Stimulated activated CD4-positive, alpha-beta T cell treated with anti-CD3 and anti-CD28 coated beads, Interleukin-15, amount 100 ng/mL, for 24 hours (primary cell): ENCODE measurements at regions not wholly inside any gene's neighbourhood (a gene's known extent, or its start where the extent isn't known, plus 50 kb on each side); places are given as distances from the start of the nearest gene placed in this dataset.

Experiments
- DNase-seq: peaks from one replicate; pipeline ENCODE4 v3.0.0-alpha.2; 2020

DNA sequence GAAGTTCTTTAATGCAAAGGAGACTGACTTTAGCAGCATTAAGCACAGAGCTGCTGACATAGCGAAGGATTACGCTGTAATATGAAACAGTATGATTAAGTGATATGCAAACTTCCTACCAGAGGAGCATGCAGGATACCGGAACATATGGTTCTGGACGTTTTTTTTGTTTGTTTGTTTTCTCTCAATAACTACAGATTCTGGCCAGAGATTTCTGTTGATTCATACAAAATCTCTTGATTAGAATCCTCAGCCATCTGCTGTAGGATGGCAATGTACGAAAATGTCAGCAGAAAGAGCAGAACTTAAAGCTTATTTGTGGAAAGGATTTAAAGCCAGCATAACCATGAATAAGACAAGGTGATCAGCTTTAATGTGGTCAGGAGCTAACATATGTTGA lies 970.7 kb downstream of the KCNT2 start:
- DNase-seq = no peak

DNA sequence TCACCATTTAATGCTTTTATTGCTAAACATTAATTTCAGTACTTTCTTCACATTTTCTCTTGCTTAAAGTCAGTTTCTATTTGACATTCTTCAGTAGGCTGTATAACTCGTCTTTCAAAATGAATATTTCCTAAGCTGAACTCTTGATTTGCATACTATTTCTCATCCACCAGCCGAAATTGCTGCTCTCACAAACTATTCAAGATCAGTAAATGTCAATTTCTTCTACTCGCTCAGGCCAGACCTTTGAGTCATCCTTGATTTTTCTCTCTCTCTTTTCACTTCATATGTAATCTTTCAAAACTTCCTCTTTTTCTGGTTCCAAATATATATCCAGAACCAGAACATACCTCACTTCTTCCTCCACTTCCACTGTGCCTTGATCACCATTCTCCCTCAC lies 990.0 kb downstream of the KCNT2 start:
- no peak for DNase-seq

DNA sequence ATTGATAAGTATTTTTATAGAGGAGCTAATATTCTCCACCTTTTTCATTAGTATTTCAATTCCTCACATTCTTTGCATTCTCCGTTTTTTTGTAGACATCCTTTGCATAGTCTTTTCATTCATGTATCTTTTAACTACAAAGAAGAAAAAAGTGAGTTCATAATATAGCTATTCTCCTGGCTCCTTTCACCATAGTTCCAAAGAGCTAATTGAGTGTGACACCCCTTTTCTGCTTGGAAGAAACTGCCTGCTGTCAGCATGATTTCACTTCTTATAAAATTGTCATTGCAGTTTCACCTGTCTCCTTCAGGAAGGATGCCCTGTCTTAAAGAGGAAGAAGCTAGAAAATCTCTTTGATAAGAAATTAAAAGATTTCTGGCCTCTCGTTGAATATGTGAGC lies 991.1 kb downstream of the KCNT2 start:
- no peak for DNase-seq

DNA sequence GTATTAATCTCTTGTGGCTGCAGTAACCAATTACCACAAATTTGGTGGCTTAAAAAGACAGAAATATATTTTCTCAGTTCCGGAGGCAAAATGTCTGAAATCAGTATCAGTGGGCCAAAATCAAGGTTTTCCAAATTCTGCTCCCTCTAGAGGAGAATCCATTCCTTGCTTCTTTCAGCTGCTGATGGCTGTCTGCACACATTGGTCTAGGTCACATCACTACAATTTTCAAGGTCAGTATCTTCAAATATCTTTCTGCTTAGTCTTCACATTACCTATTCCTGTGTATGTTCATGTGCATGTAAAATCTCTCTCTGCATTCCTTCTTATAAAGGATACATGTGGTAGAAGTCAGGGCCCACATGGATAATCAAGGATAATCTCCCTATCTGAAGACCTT lies 999.4 kb downstream of the KCNT2 start:
- DNase-seq = no peak

DNA sequence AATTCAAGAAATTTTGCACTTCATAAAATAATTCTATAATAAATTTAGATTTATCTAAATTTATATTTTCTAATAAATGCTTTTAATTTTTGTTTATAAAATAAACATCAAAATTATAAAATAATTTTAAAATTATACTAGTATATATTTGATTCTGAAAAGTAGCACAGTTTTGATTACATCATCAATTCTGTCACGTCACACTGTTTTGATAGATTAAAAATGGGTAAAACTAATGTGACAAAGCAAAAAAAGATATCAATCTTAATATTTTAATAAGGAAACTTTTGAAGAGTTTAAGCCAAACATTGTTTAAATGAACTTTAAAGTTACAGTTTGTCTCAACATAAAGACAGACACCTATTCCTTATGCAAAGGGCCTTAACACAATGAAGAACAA lies 1001.8 kb downstream of the KCNT2 start:
- DNase-seq = no peak

DNA sequence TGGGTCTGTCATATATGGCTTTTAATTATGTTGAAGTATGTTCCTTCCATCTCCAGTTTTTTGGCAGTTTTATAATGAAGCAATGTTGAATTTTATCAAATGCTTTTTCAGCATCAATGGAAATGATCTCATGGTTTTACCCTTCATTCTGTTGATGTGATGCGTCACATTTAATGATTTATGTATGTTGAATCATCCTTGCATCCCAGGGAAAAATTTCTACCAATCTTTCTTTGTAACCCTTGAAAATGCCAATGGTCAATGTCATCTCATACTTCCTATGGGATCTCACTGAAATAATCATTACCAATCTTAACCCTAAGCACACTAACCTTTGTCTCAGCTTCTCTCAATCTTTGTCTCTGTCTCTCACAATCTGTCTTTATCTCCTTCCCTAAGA lies 1004.0 kb downstream of the KCNT2 start:
- no peak for DNase-seq

DNA sequence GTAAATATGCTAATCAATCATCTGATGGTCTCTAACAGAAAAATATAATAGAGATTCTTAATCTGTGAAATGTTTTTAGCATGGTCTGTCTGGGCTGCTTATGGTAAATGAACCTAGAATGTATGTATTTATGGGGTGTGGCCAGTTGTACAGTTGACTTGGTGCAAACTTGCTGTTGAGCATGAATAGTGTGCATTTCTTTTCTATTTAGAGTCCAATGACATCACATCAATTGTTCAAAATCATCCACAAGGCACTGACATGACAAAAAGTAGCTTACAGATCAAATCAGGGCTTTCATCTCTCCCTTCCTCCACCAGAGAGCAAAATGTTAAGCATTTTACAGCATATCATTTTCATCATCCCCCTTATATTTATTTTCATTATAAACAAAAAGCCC lies 1010.3 kb downstream of the KCNT2 start:
- DNase-seq = no peak

DNA sequence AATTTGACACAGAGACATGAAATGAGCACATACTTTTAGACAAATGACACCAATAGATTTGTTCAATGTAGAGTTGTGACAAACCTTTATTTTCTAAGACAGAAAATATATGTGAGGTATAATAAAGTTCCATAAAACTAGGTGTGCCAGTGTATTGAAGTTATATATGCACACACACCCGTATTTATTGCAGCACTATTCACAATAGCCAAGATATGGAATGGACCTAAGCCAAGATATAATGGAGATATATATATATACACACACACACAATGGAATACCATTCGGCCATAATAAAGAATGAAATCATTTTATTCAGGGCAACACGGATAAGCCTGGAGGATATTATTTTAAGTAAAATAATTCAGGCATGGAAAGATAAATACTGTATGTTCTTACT lies 1013.5 kb downstream of the KCNT2 start:
- no peak for DNase-seq

DNA sequence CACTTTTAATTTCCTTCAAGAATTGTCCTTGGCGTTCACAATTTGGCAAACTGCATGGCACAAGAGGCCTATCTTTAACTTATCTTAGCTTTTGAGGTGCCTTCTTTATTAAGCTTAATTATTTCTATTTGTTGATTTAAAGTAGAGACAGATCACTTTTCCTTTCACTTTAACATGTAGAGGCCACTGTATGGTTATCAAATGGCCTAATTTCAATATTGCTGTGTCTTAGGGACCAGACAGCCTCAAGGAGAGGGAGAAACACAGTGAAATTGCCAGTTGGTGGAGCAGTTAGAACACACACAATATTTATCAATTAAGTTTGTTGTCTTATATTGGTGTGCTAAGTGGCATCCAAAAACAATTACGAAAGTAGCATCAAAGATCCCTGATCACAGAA lies 1013.9 kb downstream of the KCNT2 start:
- no peak for DNase-seq

DNA sequence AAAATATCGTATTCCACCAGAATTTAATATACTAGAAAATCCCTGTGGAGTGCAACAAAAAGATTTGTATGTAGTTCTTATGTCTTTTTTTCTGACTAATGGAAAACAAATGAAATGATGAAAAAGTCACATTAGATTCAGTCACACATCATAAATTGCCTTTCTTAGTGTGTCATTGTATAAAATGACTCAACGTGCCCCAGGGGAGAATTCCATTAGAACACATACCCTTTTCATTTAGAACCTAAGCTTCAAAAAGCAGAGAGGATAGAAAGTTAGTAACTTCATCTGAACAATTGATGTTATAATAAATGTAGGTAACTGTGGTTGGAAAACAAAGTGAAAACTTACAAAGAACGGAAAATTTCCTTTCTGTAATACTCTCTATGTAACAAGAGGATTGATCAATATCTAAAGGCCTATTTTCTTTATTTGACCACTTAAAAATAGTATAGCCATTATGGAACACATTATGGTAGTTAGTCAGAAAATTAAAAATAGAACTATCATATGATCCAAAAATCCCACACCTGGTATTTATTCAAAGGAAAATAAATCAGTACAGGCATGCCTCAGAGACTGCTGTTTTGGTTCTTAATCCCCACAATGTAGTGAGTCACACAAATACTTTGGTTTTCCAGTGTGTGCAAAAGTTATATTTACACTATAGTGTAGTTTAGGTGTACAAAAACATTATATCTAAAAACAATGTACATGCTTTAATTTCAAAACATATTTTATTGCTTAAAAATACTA lies 1016.1 kb downstream of the KCNT2 start:
- no peak for DNase-seq

DNA sequence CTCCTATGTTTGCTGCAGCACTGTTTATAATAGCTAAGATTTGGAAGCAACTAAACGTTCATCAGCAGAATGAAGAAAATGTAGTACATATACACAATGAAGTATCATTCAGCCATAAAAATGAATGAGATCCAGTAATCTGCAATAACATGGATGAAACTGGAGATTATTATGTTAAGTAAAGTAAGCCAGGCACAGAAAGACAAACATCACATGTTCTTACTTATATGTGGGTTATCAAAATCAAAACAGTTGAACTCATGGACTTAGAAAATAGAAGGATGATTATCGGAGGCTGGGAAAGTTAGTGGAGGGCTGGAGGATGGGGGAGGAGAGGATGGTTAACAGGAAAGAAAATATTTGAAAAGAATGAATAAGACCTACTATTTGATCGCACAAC lies 1017.6 kb downstream of the KCNT2 start:
- DNase-seq = no peak

DNA sequence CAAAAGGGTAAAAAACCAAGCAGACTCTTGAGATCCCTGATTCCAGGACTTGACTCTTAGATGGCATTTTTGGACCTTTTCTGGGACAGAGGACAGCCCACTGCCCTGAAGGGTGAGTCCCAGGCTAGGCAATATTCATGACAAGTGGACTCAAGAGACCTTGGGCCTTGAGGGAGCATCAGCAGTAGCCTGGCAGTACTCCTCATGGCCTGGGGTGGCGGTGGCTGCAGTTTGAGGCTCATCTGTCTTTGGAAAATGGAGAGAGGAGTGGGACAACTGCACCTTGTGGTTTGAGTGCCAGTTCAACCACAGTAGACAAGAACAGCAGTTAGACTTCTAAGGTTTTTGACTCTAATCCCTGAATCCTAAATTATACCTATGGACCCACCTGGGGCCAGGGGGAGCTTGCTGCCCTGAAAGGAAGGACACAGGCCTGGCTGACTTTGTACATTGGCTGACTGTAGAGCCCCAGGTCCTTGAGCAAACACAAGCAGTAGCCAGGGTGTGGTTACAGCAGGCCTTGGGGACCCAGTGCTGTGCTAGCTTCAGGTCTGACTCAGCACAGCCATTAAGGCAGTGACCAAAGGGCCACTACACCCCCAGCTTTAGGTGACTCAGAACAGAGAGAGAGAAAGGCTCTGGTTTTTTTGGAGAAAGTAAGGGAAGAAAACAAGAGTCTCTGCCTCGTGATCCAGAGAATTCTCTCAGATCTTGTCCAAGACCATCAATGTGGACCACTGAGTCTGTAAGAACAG lies 1023.2 kb downstream of the KCNT2 start:
- DNase-seq = no peak

DNA sequence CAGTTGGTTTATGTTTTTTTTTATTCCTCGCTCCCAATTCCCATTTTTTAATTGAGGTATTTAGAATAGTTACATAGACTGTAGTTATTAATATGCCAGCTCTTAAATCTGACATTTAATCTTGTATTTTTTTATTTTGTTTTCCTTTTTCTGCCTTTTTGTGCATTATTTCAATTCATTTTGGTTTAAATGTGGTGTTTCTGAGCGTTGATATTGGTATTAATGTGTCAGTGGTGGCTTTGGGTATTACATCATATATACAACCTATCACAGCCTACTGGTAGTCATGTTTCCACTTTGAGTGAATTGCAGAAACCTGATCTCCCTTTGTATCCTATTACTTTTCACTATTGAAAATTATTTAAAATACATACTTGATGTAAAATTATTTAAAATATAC lies 1027.3 kb downstream of the KCNT2 start:
- DNase-seq = no peak

DNA sequence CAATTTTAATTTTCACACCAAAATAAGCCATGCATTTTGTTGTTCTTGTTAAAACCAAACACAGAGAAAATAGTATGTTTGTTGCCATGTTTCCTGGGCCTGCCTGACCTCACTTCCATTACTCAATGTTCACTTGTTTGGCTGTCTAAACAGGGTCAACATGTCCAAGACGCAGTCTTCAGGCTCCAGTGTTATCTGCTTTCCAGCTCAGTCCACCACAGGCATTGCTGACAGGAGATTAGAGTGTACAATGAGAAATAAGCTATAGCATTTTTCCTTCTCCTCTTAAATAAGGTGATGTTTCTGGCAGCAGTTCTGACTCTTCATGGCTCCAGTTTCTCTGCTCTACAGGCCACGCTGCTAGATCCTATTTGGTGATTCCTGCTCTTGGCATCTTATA lies 1030.5 kb downstream of the KCNT2 start:
- DNase-seq = no peak

DNA sequence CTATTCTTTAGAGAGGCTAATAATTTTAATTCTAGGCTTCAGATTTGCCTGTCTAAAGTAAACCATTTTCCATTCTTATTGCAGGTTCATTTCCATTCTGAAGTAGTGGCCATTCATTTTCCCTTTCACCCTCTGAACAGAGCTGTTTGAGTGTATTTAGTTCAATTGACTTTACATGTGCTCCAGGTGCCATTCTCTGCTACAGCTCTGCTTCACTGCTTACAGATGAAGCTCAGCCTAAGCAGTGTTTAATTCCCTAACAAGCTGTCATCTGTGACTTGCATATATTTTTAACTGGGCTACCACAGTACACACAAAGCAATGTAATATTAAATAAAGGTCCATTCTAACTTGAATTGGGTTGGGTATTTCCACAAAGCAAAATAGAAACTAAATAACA lies 1031.6 kb downstream of the KCNT2 start:
- no peak for DNase-seq

DNA sequence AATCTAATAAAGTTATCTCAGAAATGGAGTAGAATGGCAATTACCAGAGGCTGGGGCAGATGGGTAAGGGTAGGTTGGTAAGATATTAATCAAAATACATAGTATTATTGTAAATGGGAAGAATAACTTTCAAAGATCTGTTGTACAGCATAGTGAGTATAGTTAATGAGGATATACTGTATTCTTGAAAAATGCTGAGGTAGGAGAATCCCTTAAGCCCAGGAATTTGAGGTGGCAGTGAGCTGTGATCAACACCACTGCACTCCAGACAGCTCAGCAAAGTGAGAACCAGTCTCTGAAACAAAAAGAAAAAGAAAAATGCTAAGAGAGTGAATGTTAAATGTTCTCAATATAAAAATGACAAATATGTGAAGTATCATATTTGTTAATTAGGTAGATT lies 1033.7 kb downstream of the KCNT2 start:
- DNase-seq = no peak

DNA sequence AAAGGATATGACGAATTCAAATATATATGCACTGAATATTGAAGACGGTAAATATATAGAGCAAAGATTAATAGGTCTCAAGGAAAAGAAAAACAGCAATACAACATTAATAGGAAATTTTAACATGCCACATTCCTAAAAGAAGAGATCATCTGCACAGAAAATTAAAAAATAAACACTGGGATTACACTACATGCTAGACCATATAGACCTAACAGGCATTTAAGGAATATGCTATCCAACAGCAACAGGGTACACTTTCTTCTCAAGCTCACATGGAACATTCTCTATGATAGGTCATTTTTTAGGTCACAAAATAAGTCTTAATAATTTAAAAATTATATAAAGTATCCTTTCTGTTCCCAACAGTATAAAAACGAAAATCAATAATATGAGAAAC lies 1038.3 kb downstream of the KCNT2 start:
- no peak for DNase-seq

DNA sequence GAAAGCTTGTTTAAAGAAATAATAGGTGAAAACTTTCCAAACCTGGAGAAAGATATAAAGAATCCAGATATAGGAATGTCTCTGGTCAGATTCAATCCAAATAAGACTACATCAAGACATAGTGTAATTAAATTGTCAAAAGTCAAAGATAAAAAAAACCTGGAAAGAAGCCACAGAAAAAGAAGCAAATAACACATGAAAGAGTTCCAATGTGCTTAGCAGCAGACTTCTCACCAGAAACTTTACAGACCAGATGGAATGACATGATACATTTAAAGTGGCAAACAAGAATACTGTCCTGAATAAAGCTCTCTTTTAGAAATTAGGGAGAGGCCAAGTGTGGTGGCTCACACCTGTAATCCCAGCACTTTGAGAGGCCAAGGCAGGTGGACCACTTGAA lies 1039.9 kb downstream of the KCNT2 start:
- DNase-seq = no peak

DNA sequence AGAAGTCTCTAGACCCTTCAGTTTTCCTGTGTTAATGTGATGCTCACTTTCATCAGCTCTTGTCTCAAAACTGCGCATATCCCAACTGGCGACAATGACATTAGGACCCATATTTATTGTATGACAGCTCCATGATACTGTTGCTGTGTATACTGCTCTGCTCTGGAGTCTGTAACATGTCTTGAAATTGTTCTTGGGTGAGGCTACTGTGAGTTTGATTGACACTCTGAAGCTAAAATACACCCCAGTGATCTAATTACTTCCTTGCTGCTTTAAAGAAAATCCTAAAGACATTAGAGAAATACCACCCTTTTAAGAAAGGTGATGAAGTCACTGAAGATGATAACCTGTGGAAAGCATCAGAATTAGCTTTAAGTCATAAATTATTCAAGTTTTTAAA lies 1046.2 kb downstream of the KCNT2 start:
- DNase-seq = no peak

DNA sequence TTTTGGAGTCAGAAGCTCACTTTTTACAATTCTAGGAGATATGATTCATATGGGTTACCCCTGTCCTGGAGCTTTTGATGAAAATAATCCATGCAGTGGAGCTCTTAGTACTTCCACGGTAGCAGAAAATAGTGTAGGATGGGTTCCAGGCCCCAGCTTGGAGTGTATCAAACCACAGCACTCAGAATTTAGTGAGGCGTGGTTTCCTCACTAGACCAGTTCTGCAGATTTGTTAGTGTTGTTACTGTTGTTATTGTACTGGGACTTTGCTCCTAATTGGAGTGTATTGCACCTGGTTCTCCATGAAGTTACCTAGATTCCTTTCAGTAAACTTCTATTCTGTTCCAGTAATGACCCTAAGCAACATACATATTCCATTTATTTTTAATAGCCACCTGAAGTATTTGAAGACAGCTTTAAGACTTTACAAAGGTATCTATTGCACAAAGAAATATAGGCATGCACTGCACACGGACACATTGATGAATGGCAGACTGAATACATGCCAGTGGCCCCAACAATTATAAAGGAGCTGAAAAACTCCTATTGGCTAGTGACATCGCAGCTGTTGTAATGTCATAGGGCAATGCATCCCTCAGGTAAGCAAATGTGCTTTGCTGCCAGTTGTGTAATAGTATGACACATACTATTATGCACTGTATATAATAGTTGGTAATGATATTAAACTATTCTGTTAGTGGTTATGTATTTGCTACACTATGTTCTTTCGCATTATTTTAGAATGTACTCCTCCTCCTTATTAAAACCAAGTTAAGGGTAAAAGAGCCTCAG lies 1058.0 kb downstream of the KCNT2 start:
- no peak for DNase-seq

DNA sequence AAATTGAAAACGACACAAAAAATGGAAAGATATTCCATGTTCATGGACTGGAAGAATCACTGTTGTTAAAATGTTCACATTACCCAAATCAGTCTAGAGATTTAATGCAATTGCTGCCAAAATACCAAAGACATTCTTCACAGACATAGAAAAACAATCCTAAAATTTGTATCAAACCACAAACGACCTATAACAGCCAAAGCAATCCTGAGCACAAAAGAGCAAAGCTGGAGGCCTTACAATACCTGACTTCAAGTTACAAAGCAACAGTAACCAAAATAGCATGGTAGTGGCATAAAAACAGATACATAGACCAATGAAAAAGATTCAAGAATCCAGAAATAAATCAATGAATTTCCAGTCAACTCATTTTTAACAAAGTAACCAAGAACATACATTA lies 1077.3 kb downstream of the KCNT2 start:
- DNase-seq = no peak

DNA sequence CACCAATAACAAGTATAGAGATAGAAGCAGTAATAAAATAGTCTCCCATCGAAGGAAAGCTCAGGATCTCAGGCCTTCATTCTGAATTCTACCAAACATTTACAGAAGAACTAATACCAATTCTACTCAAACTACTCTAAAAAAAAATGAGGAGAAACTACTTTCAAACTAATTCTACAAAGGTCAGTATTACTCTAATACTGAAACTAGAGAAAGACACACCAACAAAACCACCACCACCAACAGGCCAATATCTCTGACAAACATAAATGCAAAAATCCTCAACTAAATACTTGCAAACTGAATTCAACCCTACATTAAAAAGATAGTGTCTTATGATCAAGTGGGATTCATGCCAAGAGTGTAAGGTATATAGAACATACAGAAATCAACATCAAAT lies 1078.4 kb downstream of the KCNT2 start:
- DNase-seq = no peak

DNA sequence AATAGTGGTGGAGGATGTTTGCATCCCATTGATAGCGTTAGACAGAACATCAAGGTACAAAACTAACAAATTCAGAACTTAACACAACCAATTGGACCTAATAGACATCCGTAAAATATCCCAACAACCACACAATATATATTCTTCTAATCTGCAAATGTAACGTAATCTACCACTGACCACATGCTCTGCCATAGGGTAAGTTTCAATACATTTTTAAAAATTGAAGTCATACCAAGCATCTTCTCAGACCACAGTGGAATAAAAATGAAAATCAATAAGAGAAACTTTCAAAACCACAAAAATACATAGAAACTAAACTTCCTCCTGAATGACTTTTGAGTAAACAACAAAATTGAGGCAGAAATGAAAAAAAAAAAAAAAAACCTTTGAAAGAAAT lies 1087.5 kb downstream of the KCNT2 start:
- no peak for DNase-seq

DNA sequence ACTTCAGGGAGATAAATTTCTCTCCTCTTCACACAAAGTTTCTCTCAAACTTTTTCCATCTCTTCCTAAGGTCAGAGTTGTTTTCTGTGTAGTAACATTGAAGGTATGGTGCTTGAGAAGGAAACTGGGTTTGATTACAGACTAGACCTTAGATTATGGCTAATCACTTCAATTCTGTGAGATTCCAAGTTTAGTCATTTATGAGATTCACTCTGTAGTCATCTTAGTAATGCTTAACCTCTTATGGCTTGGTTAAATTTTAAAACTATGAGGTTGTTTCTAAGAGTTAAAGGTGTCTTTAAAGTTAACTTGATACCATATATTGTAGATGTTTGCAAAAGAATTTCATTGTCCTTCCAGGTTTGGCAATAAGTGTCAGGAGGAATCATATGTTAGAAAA lies 1092.2 kb downstream of the KCNT2 start:
- DNase-seq = no peak
